ENCODE measurements at regions not wholly inside any gene's neighbourhood (a gene's known extent, or its start where the extent isn't known, plus 50 kb on each side); places are given as distances from the start of the nearest gene placed in this dataset.

- no peak for DNase-seq
- intact Hi-C loops (cut with DNase I; ENCODE audit: low total_unique reads) = no loop called here
- no peaks in the 10 kb centered on the region for H3K27me3 ChIP-seq
- no peaks in the 10 kb centered on the region for H3K36me3 ChIP-seq
- peaks cover 0 to 13% (median 2%) of the 10 kb centered on the region in 4 donors for H3K9me3 ChIP-seq
- peak overlapping the region in 1 of 5 donors; percentile 9 for H3K27ac ChIP-seq
- TF ChIP-seq EP300 (IDR thresholded peaks at IDR 0.05) (no peak), POLR2AphosphoS5 (IDR thresholded peaks at IDR 0.05) (no peak), CTCF (IDR thresholded peaks at IDR 0.05) (no peak)
- no peak overlapping the region for H3K4me3 ChIP-seq
- 55 to 75% (median 66%) methylated on average over 5 of the region's 5 CpGs for whole genome bisulfite sequencing, 5 donors
- peaks cover 0 to 19% (median 8%) of the 10 kb centered on the region in 4 donors for H3K4me1 ChIP-seq
These were observed 263.7 kb upstream of the LMCD1 start for GRCh38 chr3:8237893-8238292.

GRCh38 chr3:8238432-8238831, 263.2 kb upstream of the LMCD1 start:
- no peak for DNase-seq
- peaks cover 0 to 17% (median 2%) of the 10 kb centered on the region in 4 donors for H3K9me3 ChIP-seq
- H3K36me3 ChIP-seq = no peaks in the 10 kb centered on the region
- no peak for TF ChIP-seq CTCF (IDR thresholded peaks at IDR 0.05)
- 25 to 58% (median 39%) methylated on average over 1 of the region's 1 CpG for WGBS, 5 donors
- peaks cover 0 to 19% (median 8%) of the 10 kb centered on the region in 4 donors for H3K4me1 ChIP-seq
- intact Hi-C loops (cut with DNase I; ENCODE audit: low total_unique reads) = no loop called here
- H3K4me3 ChIP-seq = no peak overlapping the region
- H3K27ac ChIP-seq = peak overlapping the region in 1 of 5 donors; percentile 9
- H3K27me3 ChIP-seq = no peaks in the 10 kb centered on the region

- 53 to 71% (median 59%) methylated on average over 2 of the region's 2 CpGs for WGBS, 5 donors
- no peaks in the 10 kb centered on the region for H3K27me3 ChIP-seq
- H3K36me3 ChIP-seq = no peaks in the 10 kb centered on the region
- H3K9me3 ChIP-seq = peaks cover 0 to 17% (median 2%) of the 10 kb centered on the region in 4 donors
- no peak overlapping the region for H3K4me3 ChIP-seq
- peak in 1 of 2 donors; percentile 38 for DNase-seq
- intact Hi-C loops (cut with DNase I; ENCODE audit: low total_unique reads) = no loop called here
- TF ChIP-seq POLR2AphosphoS5 (IDR thresholded peaks at IDR 0.05) (no peak), POLR2A (IDR thresholded peaks at IDR 0.05) (no peak), EP300 (IDR thresholded peaks at IDR 0.05) (no peak), CTCF (IDR thresholded peaks at IDR 0.05) (no peak)
- H3K27ac ChIP-seq = no peak overlapping the region
- peaks cover 0 to 19% (median 8%) of the 10 kb centered on the region in 4 donors for H3K4me1 ChIP-seq
These were observed 262.5 kb upstream of the LMCD1 start for GRCh38 chr3:8239095-8239494.

- no peaks in the 10 kb centered on the region for H3K27me3 ChIP-seq
- peaks cover 0 to 19% (median 8%) of the 10 kb centered on the region in 4 donors for H3K4me1 ChIP-seq
- no peak overlapping the region for H3K4me3 ChIP-seq
- 73 to 85% (median 79%) methylated on average over 4 of the region's 4 CpGs for WGBS, 5 donors
- TF ChIP-seq CTCF (IDR thresholded peaks at IDR 0.05) (peak in 5 of 7 experiments; percentile 43 to 72 (median 58)), EP300 (IDR thresholded peaks at IDR 0.05) (no peak)
- peak in 1 of 2 donors; percentile 81 for DNase-seq
- intact Hi-C loops (cut with DNase I; ENCODE audit: low total_unique reads) = no loop called here
- peaks cover 0 to 17% (median 2%) of the 10 kb centered on the region in 4 donors for H3K9me3 ChIP-seq
- no peaks in the 10 kb centered on the region for H3K36me3 ChIP-seq
- no peak overlapping the region for H3K27ac ChIP-seq
These were observed 261.6 kb upstream of the LMCD1 start for GRCh38 chr3:8239718-8240695.

Data from stomach (tissue), 8 donors.